Occipital lobe (tissue), 1 donor: ENCODE measurements at regions not wholly inside any gene's neighbourhood (a gene's known extent, or its start where the extent isn't known, plus 50 kb on each side); places are given as distances from the start of the nearest gene placed in this dataset.

ENCODE experiments used
- DNase-seq: peaks from one replicate; lab custom pipeline; 2025; lab: John Stamatoyannopoulos, UW

DNA sequence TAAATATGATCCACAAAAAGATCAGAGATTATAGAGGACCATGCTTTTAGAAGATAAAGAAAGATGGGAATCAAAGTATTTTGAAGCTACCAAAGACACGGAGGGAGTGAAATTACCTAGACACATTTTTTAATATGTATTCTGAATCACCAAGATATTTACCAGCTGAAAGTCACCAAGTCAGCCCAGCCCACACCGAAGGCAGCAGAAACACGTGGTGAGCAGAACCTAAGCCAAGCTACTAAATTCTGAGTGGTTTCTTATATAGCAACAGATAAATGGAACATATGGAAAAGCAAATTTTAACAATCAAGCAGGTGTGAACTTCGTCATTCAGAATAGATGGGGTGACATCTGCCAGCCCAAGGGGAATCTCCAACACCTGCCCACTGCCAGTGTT, 134.7 kb upstream of the AKR1E2 start:
- DNase-seq: no peak

DNA sequence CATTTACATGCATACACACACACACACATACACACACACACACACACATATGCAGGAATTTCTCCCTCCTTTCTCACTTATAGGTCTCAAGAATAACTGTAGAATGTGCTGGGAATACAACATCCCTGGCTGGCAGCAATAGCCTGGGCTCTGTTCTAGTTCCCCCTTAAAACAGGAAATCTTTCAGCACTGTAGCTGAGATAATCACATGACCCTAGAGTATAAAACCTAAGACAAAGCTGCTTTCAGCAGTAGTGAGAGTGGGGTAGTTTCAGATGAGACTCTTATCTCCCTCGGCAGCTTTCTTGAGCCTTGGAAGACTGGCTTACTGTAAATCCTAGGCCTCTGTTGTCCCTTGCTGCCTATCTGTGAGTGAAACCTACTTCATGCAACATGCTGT, 137.4 kb upstream of the AKR1E2 start:
- DNase-seq: no peak

DNA sequence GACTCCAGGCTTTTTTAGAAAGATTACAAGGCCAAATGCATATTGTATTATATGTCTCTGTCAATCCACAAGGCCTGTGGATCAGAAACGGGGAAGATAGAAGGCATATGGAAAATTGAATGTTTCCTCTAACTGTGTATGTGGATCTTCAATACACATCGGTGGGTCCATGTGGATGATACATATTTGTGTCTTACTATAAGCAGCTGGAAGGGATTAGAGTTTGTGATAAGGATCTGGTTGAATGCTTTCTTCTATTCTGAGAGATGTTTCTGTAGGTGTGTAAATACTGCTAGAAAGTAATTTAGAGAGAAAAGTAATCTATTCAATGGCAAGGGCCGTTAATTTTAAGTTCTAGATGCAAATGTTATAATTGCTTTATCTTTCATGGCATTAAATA, 137.8 kb upstream of the AKR1E2 start:
- DNase-seq: no peak

DNA sequence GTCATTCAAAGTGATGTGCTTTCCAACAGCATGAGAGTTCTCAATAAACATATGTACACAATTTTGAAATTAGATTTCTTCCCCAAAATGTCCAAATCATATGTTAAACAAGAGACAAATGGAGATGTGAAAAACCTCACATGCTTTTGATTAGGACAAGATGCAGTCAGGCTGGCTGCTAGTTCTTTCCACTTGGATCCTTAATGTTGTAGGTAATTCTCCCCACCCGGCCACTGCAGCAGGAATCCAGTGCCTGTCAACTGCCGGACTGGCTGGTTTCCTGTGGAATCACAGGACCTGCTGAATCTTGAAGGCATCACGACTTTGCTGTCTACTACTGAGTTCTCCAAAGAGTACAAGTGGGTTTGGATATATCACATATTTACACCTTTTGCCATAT, 138.6 kb upstream of the AKR1E2 start:
- DNase-seq: no peak

DNA sequence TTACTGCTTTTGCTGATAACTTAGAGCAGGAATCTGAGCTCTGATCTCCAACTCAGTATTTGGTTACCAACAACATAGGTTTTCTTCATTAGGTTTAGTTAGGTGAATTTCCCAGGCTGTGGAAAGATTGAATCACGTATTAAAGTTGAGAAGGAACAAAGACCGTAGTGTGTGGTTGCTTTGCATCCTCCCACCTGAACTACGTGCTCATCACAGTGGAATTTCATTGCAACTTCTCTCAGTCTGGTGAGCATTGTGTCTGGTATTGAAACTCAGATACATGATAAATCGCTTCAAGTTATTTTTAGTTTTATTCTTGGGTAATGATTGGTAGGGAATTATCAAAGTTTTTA, 139.4 kb upstream of the AKR1E2 start:
- no peak for DNase-seq

DNA sequence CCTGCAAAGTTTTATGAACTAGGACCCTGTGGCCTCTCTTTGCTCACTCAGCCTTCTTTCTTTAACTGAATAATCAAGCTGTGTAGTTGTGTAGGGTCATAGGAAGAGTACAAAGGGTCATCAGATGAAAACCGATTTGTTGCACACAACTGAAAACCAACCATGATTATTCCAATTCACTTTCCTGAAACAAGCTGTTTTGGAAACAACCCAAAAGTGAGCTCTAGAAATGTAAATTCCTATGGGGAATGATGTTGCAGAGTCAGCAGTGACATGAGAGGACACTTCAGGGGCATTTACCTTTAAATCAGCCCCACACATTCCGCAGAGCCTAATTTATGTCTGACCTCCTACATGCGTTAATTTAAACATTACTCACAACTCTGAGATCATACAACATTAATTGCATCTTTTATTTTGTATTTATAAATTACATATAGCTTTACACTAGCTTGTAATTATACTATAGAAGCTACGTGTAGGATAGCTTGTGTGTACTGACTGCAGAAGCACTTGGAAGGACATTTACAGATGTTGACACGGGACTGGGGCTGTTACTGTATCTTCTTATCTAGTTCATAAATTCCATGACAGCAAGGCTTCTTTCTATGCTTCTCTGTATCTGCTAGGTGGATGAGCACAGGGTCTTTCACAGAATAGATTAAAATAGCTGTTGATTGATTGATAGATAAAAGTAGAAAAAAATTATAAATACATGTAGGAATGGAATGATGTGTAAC, 139.9 kb upstream of the AKR1E2 start:
- DNase-seq: no peak

DNA sequence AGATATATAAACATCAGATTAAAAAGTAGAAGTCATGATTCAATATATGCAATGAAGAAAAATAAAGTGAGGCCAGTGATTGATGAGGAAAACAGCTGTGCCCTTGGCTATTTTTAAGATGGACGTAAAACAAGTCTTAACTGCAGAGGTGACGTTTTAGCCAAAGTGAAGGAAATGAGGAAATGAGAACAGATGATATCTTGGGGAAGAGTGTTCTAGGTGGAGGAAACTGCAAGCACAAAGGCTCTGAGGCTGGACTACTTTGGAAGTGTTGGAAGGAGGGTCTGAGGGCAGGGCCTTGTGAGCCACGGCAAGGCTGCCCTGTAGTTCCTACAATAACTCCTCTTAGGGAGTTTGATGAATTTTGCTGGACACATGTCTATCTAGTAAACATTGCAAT, 140.5 kb upstream of the AKR1E2 start:
- no peak for DNase-seq

DNA sequence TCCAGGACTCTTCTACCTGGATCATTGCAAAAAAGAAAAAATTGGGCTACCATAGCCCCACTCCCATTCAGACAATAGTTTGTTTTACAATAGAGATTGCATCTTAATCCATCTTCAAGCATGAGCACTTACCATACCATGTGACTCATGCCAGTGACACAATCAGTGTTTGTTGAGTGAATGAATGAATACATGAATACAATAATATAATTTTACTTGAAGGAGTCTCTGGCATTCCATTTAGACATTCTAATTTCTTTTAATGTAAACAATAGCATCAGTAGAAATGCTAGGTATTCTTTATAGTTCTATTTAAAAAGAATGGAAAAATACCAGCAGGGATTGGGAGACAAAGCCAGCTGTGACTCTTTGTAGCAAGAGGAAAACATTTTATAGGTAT, 141.6 kb upstream of the AKR1E2 start:
- no peak for DNase-seq

DNA sequence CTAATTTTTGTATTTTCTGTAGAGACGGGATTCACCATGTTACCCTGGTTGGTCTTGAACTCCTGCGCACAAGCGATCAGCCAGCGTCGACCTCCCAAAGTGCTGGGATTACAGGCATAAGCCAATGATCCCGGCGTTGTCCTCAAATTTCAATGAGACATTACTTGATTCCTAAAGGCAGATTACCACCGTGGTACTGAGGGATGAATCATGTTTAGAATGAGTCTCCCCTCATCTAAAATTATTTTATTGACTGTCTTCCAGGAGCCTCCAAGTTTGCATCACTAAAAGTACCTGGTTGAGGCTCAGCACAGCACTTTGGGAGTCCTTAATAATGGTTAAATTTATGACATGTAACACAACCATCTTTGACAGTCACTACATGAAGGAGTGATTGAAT, 142.2 kb upstream of the AKR1E2 start:
- DNase-seq: no peak

DNA sequence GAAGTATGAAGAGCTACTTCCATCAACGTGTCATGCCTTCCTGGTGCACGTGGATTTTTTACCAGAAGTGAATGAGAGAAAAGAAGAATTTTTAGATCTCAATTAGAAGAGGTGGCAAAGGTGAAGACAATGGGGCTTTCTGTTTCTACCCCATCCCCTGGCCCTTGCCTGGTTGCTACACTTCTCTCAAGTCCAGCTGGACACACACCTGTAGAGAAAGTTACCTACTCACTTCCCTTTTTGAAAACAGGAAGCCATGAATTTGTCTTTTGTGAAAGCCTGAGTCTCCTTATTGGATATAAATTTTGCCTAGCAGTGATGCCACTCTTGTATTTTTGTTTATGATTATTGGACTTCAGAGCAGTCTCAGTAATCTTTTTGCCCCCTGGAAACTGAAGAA, 142.9 kb upstream of the AKR1E2 start:
- DNase-seq: no peak

DNA sequence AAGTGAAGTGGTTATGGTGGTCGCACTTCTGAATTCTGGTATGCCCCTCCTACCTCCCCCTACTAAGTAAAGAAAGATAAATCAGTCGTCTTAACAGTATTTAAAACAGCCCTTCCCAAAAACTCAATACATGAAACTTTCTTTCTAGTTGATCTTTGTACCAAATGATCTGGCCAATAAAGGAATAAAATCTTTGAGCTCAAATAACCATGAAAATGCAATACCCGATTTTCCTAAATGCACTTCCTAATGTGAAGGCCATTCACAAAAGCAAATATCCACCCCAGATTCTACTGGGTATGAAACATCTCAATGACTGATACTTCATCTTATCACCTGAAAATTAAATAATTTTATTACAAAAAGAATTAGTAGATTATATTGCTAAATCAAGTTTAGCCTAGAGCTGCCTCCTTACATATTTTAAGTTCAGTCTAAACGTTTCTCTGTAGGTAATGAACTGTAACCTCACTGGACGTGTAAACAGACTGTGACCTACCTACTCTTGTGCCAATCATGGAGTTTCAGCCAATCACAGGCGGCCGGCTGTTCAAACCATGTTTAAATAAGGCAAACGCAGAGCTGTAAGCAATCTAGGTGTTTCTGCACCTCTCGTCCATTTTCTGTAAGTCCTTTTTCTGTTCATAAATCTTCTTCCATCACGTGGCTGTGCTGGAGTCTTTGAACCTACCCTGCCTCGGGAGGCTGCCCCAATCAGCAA, 146.9 kb upstream of the AKR1E2 start:
- DNase-seq: no peak

DNA sequence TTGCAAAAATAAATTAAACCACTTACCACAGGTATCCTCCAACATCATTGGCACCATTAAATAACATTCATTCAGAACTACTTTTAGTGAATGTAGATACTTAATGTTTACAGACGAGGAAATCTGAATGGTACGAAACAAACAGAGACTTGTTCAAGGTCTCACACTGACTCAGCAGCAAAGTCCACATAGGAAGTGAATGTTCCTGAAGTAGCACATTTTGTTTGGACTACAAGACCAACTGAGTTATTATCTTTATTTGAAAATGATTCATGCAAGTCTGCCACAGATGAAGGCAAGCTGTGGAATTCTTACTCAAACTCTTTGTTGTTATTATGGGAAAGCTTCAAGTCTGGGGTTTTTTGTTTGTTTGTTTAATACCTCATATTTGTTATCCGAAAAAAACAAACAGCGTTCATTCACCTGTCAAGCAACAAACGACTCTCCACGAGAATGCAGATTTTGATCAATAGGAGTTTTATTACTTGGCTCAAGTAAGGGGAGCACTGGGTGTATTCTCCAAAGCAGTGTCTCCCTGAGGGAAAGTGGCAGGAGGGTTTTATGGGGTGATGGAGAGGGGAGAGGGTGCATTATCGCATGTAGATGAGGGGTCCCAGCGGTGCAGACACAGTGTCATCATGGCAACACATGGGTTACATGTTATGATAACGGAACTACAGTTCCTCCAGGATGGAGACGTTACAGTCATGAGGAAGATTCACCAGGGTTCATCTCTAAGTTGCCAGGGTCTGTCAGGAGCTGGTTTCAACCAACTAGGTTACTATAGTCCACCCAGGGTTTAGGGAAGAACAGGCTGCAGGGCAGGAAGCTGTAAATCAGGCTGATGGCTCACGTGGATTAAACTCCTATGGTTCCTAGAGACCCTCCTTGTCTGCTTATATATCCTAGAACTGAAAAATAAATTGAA, 147.7 kb upstream of the AKR1E2 start:
- DNase-seq: no peak

DNA sequence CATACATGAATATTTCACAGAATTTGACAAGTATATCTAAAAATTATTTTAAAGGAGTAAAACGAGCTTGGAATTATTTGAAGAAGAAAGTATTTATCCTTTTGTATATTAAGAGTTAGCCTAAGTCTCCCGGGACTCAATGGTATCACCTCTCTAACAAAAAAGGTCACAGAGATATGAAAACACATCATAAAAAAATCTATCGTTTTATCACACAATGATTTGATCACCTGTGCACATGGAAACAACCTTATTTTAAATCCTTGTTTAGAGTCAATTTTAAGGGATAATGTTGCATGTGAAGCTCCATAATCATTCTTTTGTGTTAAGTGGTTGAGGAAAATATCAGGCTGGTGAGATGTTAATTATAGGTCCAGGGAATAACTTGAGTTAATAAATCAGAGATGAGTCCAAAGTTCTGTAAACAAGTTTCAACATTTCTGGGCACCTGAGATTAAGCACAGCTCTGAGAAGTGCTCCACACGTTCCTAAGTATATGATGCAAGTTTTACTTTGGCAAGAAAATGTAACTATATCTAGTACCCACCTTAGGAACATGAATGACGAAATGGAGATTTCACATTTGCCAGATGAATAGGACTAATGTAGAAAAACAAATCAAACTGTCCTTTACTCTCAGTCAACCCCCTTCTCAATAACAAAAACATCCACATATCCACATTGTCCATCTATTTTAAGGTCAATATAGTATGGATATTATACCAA, 148.5 kb upstream of the AKR1E2 start:
- DNase-seq: no peak

DNA sequence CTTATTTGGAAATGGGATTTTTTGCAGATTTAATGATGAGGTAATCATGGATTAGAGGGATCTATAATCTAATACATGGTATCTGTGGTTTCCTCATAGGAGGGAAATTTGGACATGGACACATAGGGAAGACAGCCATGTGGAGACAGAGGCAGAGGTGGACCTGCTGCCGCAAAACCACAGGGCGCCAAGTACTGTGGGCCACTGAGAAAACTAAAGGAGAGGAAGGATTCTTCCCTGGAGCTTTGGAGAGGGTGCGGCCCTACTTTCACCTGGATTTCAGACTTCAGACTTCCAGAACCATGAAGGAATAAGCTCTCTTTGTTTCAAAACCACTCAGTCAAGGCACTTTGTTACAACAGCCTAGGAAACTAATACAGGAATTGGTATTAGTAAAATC, 149.4 kb upstream of the AKR1E2 start:
- DNase-seq: no peak

DNA sequence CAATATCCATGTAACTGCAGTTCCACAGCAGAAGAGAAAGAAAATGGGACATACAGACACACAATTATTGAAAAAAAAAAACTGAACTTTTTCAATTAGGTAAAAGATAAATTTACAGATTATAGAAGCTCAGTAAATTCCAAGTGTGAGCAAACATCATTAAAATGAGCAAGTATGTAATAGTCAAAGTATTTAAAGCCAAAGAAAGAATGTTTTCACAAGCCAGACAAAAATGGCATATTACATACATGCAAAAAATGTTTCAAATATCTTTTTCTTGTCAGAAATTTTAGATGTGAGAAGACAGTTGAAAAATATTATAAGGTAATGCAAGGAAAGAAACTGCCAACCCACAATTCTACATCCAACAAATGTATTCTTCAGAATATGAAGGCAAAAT, 150.2 kb upstream of the AKR1E2 start:
- no peak for DNase-seq

DNA sequence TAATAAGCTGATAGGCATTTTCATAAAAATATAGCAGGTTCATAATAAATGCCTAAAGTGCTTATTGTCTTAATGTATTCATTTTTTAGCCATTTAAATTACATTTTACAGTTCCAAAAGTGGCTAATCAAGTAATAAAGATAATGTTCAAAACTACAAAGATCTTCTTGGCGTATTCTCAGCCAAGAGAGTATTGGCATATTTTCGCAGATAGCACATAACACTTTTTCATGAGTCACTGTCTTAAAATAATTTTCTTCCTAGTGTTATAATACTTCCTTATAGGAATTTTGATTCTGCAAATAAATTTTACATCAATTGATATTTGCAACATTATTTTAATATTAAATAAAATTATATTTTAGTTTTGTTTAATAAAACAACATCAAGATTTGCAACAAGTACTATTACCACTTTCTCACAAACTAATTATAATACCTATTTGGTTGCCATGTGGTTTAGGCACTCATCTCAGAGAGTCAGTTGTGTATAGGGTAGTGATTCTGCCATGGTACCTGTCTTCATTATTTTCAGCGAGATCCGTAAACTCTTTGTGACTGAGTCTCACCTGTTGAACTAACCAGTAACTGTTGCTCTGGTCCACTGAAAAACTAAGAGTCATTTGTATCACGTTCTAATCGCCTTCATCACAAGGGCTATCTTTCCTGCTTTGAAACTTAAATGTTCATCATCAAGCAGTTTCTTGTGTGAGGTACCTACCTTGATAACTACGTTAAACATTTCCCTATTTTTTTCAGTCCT, 152.5 kb upstream of the AKR1E2 start:
- no peak for DNase-seq

DNA sequence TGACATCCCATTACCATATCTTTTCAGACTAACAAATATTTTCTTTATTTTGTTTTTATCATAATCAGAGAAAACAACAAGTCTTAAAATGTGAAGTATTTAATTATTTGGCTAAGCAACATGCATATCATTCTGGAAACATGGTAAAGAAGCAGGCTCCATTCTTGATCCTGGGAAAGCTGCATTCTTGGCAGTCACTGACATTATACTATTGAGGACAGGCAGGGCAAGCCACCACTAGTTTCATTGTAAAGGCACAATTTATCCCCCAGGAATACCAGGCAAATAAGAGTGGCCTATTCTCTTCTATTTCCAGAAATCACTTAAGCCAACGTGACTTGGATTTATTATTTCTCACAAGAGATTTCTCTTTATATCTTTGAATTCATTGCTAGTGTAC, 153.8 kb upstream of the AKR1E2 start:
- DNase-seq: no peak

DNA sequence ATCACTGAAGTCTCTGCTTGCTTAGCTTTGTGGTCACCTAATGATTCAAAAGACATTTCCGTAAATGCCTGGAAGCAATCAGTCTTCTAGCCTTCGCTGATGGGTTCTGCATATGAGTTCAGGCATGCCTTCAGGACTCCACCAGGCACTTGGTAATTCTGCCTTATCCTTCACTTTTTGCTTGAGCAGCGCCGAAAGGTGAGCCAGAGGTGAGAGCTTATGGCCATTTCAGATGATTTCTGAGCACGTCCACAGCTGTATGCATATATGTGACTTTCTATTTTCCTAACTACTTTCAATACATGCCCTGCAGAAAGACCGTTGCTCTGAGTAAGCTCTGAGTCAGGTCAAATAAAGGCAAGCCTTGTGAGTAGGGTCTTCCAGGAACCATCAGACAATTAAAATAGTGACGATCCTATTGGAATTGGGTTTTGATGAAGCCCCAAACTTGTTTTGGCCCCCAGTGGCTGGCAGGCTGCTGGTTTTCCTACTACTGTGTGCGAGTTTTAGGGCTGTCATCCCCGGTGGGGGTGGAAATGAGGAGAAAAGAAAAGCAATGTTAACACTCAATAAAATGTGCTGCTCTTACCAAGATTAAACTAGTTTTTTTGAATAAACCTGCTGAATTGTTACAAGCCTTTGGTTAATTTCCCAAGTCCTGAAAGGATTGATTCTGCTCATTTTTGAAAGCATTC, 154.4 kb upstream of the AKR1E2 start:
- DNase-seq: no peak

DNA sequence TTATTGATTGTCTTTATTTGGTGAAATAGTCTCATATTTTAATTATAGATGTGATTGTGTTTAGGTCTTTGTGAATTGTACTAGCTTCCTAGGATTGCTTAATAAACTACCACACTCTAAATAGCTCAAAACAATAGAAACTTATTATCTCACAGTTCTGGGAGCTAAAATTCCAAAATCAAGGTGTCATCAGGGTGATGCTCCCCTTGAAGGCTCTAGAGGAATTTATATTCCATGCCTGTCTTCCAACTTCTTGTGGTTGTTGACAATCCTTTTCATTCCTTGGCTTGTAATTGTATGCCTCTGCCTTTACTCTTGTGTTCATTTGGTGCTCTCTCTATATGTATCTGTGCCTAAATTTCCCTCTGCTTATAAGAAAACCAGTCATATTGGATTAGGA, 155.3 kb upstream of the AKR1E2 start:
- DNase-seq: no peak

DNA sequence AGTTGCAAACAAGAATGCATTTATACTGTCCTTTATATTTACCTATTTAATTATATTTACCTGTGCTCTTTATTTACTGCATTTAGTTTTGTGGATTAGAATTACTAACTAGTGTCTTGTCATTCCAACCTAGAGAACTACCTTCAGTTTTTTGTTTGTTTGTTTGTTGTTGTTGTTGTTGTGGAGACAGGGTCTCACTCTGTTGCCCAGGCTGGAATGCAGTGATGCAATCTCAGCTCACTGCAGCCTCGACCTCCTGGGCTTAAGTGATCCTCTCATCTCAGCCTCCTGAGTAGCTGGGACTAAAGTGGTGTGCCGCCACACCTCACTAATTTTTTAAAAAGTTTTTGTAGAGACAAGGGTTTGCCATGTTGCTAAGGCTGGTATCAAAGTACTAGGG, 156.4 kb upstream of the AKR1E2 start:
- no peak for DNase-seq
